ENCODE measurements at regions not wholly inside any gene's neighbourhood (a gene's known extent, or its start where the extent isn't known, plus 50 kb on each side); places are given as distances from the start of the nearest gene placed in this dataset.

DNA sequence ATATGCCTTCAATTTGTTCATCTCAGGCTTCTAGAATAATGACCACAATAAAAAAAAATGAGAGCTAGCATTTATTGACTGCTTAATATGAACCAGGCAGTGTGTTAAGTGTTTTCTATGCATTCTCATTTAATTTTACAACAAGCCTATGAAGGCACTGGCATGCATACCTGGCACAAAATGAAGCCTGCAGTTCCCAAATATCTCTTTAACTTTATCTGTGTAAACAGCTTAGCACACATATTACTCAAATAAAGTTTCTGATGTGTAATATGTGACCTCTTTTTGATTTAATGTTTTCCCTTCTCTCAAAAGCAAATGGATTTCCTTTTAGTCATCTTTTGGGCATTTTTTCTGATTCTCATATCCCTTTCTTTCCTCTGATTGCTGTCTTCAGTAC lies 671.8 kb downstream of the PCDH7 start:
- TF ChIP-seq EZH2 (IDR thresholded peaks at IDR 0.05; ENCODE audit: insufficient read depth, poor library complexity, severe bottlenecking) (no peak), EZH2phosphoT487 (IDR thresholded peaks at IDR 0.05; ENCODE audit: insufficient read depth, low read depth) (no peak)
